ENCODE measurements at regions not wholly inside any gene's neighbourhood (a gene's known extent, or its start where the extent isn't known, plus 50 kb on each side); places are given as distances from the start of the nearest gene placed in this dataset.

DNA sequence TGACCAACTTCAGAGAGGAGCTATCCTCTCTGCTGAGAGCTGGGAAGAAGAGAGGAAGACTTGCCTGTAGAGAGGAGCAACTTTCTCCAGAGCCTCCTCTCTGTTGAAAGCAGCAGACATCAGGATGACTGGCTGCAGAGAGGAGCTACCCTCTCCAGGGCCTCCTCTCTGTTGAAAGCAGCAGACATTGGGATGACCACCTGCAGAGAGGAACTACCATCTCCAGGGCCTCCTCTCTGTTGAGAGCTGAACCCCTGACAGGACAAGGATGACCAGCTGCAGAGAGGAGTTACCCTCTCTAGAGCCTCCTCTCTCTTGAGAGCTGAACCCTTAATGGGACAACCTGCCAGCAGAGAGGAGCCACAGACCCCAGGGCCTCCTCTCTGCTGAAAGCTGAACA lies 83.0 kb upstream of the GJB5 start:
- DNase-seq: no peak

DNA sequence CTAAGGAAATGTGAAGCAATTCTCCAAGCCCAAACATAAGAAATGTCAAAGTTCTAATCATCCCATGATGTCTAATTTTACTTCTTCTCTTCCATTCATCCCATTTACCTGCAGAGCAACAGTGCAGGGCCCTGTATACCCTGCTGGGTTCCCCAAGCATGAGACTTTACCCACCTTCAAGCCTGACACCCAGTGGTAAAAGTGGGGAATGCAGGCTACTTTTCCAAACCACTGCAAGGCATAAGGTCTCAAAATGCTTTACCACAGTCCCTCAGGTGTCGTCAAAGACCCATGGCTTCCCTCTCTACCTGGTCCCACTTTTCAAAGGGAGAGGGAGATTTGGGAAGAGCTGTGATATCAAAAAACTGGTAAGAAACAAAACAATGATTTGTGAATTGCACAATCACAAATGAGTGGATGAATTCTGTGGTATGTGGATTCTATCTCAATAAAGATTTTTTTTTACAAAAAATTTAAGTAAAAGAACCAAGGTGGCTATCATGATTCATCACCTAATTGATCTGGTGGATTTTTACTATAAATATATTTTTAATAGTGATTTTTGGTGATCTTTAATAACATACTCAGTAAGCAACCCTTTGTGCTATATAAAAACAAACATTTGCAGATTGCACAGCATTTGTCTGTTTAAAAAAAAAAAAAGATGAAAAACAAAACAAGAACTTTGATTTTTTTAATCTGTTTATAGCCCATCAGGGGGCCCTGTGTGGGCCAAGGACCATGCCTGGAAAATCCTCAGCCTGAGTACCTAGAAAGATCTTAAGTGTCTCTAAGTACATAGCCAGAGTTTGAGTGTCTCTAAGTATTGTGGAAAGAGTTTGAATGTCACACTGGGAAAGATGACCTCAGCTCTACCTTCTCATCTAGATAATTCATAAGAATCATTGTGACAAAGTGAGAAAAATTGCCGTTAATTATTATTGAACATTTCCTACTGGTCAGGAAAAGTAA lies 73.1 kb upstream of the GJB5 start:
- DNase-seq: peak; percentile 5 to 33

DNA sequence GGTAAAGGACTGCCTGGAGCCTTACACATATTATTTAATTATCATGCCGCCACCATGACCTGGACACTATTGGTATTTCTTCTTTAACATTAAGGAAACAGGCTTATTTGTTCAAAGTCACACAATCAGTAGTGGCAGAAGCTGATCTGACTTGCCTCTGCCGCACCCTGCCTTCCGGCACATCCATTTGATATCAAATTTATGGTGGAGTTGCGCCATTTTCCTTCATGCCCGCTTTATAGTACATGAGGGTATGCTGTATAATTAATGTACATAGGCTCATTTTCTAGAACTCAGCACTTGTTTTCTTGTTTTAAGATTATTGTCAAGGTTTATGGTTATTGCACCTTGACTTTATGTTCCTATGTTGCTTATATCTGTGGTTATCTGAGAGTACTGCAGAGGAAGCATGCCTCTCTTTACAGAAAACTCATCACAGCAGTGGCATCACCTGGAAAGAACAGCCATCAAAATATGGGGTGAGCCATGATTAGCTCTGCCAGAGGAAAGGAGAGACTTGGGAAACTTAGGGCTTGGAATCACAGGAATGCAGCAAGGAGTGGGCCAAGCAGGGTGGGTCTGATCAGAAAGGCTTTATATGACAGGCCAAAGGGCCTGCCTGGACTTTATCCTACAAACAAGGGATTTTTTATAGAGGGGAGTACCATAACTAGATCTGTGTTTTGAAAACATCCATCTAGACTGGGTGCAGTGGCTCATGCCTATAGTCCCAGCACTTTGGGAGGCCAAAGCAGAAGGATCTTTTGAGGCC lies 72.2 kb upstream of the GJB5 start:
- DNase-seq: no peak

DNA sequence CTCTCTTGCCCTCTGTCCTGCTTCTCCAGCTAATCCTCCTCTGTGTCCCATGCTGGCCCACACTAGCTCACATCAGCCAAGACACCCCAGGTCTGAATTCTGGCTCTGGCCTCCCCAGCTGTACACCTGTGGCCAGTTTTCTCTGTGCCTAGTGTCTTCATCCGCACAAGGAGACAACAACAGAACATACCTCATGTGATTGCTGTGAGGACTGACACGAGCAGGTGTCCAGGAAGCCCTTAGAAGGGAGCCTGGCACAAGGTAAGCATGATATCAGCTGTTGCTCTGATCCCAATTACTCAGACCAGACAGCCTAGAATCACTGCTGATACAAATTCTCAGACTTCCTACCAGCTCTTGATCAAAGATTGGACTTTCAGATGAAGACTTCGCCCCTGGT lies 71.2 kb upstream of the GJB5 start:
- no peak for DNase-seq

DNA sequence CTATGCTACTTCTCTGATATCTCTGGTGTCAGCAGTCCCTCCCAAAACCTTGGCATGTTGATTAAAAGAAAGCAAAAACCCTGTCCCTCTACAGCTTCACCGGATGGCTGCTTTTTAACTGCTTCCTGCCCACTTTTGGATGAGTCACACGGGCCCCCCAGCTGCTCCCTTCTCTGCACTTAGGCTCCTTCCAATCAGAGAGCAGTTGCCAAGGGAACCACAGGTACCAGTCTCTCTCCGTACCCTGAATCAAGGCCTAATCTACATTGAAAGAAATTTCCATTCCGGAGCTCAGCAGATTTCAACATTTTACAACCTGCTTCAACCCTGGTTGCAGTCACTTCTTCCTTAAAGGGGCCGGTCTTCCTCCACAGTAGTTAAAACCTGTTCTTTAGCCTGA lies 70.6 kb upstream of the GJB5 start:
- no peak for DNase-seq

DNA sequence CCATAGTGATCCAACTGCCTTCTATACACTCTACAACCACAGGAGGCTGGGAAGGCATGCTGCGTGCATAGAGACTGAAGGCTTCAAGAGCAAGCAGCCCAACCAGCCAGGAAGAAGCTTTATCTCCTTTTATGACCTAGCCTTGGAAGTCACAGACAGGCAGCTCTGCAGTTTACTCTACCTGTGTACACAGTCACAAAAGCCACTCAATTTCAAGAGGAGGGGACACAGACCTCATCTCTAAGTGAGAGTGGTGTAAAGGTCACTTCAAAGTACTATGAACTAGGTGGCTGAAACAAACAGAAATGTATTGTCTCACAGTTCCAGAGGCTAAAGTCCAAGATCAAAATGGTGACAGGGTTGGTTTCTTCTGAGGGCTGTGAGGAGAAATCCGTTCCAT lies 69.6 kb upstream of the GJB5 start:
- no peak for DNase-seq

DNA sequence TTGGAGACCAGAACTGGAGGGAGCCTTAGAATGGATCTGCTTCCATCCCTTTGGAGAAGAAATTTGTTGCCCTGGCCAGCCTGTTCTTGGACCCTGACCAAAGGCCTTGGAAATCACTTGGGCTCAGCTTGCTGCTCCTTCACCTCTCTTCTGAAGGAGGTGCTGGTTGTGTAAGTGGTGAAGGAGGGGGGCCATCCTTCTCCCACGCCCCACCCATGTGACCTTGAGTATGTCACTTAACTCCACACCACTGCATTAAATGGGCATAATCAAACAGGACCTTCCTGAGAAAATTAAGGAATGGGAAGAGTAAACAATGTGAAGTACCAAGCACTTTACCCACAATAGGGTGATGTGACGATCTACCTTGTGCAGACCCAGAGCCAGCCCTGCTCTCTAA lies 68.3 kb upstream of the GJB5 start:
- DNase-seq: no peak

DNA sequence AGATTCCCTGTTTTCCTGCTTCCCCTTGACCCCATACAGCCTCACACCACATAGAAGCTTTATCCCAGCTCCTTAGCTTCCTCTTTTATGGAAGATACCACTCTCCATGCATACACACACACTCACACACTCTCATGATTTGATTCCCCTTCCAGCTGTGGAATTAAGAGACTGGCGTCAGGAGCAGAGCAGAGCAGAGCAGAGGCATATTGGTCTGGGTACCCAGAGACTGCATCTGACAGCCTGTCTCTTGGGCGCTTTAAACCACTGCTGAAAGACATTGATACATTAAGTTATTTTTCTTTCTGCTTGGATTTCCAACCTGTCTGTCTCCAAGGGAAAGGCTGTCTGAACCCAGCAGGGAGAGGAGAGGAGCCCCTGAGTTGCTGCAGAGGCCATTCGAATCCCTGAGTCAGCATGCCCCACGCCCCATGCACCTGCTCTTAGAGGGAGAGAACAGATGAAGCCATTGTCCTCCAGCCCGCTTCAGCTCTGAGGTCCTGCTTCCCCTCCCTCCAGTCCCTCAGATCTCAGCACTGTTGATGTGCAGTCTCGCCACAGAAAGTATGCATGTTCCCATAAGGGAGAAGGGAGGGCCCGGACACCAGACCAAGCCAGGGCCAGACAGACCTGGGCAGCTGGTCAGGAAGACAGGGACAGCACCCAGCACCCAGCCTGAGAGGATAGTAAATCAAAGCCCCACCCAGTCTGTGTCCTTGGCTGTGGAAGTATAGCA lies 66.7 kb upstream of the GJB5 start:
- no peak for DNase-seq

DNA sequence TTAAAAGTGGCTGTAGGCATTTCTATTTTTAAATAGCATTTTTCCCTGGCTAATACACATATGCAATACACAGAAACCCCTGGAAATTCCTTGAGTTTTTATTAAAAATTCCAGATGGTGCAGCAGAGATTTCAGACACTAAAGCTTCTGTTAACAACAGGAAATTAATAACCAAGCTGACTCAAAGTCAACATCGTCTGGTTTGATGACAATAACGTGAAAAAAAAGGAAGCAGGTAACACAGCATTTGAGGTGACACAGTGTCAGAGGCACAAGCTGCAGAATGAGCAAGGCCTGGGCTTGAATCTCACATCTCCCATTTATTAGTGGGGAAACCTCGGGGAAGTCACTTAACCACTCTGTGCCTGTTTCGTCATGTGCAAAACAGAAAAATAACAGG lies 64.6 kb upstream of the GJB5 start:
- DNase-seq: no peak

DNA sequence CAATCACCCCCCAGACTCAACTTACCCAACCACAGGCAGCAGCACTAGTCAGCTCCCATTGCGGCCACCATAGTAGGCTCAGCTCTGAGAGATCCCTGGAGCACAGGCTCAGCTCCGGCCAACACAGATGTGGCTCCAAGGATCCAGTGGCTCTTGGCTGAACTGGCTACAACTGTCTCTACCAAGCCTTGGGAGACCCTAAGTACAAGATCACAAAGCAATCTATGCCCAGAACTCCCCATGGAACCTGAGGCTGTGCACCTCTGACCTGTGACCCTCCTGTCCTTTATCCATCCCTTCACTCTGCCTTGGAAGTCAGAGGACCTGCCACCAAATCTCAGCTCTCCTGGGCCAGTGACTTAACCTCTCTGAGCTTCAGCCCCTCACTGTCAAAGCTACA lies 61.8 kb upstream of the GJB5 start:
- no peak for DNase-seq

DNA sequence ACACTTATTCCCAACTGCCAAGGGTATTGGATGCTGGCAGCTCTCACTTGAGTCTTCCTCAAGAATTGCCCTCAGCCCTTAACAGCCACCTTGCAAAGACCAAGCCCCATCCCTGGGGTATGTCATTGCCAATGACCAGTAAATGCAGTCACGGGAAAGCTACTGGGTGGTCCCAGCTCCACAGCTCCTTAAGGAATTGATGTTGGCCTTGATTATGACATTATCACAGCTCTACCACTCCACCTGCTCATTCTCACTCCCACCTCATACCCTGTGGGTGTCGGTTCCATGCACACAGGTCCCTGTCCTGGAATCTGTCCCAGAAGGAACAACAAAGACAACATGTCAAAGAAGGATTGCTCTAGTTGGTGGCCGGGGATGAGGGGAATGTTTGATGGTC lies 60.5 kb upstream of the GJB5 start:
- no peak for DNase-seq

DNA sequence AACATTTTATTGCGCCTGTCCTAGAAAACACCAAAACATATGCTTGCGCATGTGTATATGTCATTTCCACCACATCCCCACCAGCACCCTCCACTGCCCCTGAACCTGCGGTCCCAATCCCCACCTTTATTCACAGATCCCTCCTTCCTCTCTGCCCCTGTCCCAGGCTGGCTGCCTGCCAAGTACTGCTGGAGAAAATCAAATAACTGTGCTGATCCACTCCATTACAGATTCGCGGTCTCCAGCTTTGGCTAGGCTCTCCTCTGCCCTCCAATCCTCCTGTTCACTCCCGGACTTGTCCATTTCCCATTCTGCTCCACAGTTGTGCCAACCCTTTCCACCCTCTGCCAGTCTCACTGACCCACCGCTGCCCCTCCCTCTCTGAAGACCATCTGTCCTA lies 59.3 kb upstream of the GJB5 start:
- no peak for DNase-seq

DNA sequence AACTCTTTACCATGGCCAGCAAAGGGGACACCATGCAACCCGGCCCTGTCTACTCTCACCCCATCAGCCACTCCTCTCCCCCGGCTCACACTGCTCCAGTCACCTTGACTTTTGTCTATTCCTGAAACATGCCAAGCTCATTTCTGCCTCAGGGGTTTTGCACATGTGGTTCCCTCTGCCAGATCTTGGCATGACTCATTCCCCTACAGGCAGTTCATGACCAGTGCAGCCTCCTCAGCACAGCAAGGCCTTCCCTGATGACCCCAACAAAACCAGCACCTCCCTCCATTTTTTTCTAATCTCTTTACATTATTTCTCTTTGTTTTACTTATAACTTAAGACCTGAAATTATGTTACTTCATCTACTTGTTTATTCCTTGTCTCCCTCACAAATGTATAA lies 58.6 kb upstream of the GJB5 start:
- no peak for DNase-seq

DNA sequence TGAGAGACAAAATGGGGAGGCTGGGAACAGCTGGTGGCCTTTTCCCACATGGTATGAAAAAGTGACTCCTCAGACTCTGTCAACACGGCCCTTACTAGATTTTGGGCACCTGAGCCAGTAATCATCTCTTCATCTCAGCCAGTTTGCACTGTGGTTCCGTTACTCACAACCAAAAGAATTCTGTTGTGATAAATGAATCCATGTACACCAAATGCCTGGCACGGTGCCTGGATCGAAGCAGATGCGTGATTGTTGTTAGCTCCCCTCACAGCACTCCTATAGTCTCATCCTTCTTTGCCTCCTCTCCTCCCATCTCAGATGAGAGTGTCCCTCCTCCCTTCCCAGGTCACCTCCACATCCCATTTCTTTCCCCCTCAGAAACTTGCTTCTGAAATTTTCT lies 57.9 kb upstream of the GJB5 start:
- no peak for DNase-seq

DNA sequence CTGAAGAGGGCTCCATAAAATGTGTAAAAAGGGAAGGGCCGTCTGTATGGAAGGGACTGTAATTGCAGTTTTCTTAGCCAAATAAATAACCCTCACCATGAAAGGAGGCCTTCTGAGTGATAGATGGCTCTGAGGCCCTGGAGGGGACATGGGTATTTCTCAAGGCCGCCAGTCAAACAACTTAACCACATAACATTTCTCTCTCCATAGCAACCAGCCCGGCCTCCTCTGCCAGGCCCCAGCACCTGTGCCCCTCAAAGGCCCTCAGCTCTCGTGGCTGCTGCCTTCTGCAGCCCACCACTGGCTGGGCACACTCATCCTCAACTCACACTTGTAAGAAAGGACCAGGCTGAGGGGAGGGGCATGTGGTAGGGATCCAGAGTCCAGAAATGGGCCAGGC lies 57.0 kb upstream of the GJB5 start:
- no peak for DNase-seq

DNA sequence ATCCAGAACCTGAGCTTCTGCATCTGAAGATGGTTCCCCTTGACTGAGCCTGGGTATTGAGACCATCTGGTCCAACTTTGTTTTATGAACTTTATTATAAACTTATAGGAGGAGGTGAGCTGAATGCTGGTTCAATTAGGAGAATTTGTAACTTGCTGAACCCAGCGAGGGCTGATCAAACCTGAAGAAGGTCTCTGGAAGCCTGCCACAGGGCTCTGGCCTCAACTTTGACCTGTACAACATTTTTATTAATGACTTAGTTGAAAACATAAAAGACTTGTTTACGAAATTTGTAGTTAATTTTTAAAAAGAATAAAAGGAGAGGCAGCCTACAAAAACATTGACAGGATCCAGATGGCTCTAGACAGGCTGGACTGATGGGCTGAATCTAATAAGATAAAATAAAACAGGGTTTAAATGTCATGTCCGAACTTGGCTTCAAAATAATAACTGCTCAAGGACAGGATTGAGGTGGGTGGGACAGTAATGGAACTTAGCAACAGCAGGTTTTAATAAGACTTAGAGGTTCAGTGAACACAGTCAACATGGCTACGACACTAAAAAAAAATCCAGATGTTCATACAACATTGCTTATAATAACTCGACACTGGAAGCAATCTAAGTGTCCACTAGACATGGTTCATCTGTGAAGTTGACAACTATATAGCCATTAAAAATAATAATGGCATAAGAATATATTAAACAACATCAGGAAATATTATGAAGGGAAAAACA lies 53.4 kb upstream of the GJB5 start:
- DNase-seq: no peak

Data from AML-193 (cell line).